Activated CD8-positive, alpha-beta memory T cell treated with anti-CD3 and anti-CD28 coated beads for 1 hour (primary cell): ENCODE measurements at regions not wholly inside any gene's neighbourhood (a gene's known extent, or its start where the extent isn't known, plus 50 kb on each side); places are given as distances from the start of the nearest gene placed in this dataset.
"Not testable (repeated sequence)": the region's sequence is repeated elsewhere in the genome, so short reads cannot be mapped to it uniquely, and the experiment has no call there.

Experiments used
- DNase-seq, 2 donors: peaks; one replicate each; pipeline ENCODE4 v3.0.0-alpha.2; 2020; ENCODE audit warnings: low read depth in 1 of 2; ENCODE audit errors: extremely low read depth in 1 of 2

- DNase-seq = no peak
Measured at GRCh38 chr18:28514699-28515098, 337.8 kb upstream of the CDH2 start.

- no peak for DNase-seq
Measured at GRCh38 chr18:28512357-28512756, 335.4 kb upstream of the CDH2 start.

DNA sequence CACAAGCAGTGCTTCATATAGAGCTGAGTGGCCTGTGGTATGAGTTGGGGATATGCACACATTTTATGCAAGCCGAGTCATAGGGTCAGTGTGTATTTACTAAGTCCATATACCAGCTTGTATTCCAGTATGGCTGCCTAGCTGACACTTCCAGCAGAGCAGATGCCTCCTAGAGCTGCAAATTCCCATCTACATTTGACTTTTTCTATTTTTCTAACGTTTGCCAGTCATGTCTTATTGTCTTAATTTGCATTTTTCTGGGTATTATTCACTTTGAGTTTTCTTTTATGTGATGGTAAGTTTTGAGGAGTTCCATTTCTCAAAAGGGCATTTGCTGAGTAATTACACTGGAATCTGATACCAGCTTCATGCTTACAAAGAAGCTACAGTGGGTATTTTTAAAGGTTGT is 334.5 kb upstream of the CDH2 start:
- no peak for DNase-seq

GRCh38 chr18:28510210-28510609 is 333.3 kb upstream of the CDH2 start:
- DNase-seq = no peak

DNA sequence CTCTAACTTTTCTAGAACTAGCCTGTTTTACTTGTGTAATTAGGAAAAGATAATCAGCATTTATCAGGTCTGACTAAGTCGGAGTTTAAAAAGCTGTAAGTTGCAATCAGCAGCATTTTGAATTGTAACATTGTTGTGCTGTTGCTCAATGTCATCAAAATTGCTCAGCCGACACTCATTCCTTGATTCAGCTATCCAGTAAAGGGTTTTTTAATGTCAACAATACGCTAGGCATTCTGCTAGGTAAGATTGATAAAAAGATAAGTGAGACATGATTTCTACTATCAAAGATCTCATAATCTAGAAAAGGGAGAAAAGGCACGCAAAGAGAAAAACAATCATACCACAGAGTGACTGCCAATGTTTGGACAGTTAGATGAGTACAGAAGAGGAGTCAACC is 327.1 kb upstream of the CDH2 start:
- no peak for DNase-seq

DNA sequence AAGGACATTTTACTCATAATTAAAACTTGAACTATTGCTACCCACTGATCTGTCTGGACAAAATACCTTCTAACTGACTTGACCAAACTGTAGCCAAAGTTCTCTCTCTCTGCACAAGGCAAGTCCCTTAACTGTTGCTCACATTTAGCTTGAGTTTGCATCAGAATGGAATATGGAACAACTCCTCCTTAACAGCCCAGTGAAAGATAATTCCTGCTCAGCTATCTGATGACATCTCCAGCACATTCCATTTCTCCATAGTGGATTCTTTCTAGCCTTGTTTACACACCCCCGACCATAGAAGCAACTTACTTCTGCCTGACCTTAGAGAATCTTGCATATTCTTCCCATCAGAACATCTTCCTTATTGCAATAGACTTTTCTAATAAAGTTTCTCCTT is 317.2 kb upstream of the CDH2 start:
- DNase-seq = no peak

GRCh38 chr18:28485918-28486317 is 309.0 kb upstream of the CDH2 start:
- DNase-seq = no peak

GRCh38 chr18:28485210-28485801 is 308.4 kb upstream of the CDH2 start:
- no peak for DNase-seq

- no peak for DNase-seq
Measured at GRCh38 chr18:28478531-28478930, 301.6 kb upstream of the CDH2 start.

GRCh38 chr18:28476302-28476701 is 299.4 kb upstream of the CDH2 start:
- DNase-seq = no peak

DNA sequence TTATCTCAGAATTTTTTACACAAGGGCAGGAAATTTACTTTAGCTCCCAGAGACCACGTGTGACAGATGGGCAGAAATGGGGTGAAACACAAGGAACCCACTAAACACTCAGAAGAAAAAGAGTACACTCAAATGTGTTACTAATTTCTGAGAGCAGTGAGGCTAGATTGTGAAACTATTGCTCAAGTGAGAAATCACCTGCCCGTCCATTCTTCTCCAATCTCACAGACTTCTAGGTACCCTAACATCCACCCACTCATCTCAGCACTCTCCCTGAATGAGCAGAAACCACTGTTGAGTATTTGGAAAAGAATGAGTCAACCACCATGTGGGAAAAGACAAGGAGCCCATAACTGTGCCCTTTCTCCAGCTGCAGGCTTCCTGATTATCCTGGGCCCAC is 293.0 kb upstream of the CDH2 start:
- DNase-seq = no peak

DNA sequence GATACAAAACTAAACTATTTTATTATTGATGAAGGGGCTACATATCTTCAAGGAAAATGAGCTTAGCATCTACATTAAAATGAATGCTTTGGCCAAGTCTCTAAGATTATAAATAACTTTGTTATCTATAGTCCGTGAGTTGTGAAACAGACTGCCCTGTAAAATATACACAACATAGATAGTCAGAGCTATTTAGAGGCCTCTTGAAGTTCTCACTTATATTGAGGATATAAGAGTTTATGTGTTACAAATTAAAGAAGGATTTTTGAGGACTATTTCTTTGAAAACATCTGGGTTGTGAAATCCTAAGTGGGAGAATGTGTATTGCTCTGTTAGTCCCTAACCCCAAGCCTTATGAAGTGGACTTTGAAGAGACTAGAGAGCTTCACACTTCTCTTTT is 292.0 kb upstream of the CDH2 start:
- no peak for DNase-seq

- no peak for DNase-seq
Measured at GRCh38 chr18:28466204-28466603, 289.3 kb upstream of the CDH2 start.

DNA sequence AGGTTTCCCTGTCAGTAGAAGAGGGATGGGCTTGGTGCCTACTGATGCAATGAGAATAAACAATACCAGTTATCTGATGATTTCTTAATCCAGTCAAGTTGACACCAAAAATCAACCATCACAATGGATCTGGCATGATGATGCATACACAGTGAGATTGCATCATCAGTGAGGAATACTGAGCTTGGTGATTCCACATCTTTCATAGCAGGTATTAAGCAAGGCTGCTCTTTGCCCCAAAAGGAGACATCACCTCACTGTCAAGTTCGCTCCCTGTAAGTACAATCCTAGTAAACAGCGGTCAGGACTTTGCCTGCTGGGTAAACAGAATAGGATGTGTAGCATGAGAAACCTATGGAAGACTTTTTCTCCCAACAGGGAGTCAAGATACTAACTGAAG is 282.7 kb upstream of the CDH2 start:
- DNase-seq = no peak

DNA sequence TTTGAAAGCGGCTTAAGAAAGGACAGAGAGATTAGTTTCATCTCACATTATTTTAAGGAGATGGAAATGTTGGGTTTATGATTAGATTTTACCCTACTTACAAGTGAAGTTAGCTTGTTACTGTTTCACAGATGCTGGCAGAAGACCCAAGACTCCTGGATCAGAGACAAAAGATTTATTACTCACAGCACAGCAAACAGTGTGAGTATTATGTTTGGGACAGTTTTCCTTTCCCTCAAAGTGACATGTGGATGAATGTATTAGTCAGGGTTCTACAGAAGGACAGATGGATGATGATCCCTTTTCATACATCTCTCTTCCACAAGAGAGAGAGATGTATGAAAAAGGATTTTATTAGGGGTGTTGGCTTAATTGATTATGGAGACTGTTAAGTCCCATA is 281.8 kb upstream of the CDH2 start:
- DNase-seq = no peak

DNA sequence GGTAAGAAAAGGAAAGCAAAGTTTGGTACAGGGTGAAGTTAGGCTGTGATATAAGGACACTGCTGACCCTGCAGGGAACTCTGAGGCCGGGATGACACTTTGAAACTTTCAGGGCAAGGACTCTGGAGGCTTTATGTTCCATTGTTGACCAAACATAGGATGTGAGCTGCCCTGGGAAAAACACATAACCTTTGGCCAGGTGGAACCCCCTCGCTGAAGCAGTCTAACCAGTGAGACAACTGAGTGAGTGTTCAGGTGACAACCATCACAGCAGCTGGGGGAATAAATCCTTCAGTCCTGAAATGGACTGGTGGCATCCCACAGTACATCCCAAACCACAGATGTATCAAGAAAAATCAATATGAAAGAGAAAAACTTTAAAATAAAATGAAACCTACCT is 280.9 kb upstream of the CDH2 start:
- no peak for DNase-seq

- no peak for DNase-seq
Measured at GRCh38 chr18:28455971-28456370, 279.0 kb upstream of the CDH2 start.

DNA sequence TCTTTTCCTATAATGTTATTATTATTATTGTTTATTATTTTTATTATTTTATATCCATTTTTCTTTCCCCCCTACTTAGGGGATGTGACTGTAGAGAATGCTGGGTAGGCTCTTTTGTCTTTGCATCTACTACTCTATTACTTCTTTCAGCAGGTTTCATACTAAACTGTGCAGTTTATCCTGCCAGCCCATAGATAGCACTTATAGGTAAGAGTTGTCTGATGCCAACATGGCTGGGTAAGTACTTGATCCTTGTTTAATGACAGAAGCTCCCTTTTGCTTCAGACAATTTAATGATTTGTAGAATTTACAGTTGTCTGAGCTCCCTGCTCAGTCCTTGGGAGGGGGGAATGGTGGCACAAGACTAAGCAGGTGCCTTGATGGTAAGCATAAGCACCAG is 262.9 kb upstream of the CDH2 start:
- DNase-seq = no peak

DNA sequence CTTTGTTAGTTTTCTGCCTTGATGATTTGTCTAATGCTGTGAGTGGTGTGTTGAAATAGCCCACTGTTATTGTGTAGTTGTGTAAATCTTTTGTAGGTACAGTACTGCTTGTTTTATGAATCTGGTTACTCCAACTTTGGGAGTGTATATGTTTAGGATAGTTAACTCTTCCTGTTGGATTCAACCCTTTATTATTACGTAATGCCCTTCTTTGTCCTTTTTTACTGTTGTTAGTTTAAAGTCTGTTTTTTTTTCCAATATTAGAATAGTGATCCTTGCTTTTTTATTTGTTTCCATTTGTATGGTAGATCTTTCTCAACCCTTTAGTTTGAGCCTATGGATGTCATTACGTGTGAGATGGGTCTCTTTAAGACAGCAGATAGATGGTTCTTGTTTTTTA is 261.5 kb upstream of the CDH2 start:
- DNase-seq = no peak

GRCh38 chr18:28432339-28432738 is 255.4 kb upstream of the CDH2 start:
- no peak for DNase-seq

DNA sequence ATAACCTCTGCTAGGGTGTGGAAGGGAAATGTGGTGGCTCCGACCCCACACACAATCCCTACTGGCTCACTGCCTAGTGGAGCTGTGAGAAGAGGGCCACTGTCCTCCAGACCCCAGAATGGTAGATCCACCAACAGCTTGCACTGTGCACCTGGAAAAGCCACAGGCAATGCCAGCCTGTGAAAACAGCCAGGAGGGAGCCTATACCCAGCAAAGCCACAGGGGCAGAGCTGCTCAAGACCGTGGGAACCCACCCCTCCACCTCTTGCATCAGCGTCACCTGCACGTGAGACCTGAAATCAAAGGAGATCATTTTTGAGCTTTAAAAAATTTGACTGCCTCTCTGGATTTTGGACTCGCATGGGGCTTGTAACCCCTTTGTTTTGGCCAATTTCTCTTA is 249.0 kb upstream of the CDH2 start:
- DNase-seq = no peak

DNA sequence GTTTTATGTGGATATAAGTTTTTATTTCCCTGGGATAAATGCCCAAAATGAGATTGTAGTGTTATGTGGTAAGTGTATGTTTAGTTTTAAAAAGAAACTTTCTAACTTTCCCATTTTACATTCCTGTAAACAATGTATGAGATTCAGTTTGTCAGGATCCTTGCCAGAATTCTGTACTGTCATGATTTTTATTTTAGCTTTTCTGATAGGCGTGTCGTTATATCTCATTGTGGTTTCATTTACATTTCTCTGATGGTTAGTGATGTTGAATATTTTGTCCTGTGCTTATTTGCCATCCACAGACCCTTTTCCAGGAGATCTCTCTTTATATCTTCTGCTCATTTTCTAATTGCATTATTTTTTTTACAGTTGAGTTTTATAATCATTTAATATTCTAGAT is 245.6 kb upstream of the CDH2 start:
- DNase-seq = no peak

DNA sequence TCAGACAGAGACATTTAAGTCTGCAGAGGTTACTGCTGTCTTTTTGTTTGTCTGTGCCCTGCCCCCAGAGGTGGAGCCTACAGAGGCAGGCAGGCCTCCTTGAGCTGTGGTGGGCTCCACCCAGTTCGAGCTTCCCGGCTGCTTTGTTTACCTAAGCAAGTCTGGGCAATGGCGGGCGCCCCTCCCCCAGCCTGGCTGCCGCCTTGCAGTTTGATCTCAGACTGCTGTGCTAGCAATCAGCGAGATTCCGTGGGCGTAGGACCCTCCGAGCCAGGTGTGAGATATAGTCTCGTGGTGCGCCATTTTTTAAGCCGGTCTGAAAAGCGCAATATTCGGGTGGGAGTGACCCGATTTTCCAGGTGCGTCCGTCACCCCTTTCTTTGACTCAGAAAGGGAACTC is 245.0 kb upstream of the CDH2 start:
- not testable (repeated sequence) for DNase-seq

DNA sequence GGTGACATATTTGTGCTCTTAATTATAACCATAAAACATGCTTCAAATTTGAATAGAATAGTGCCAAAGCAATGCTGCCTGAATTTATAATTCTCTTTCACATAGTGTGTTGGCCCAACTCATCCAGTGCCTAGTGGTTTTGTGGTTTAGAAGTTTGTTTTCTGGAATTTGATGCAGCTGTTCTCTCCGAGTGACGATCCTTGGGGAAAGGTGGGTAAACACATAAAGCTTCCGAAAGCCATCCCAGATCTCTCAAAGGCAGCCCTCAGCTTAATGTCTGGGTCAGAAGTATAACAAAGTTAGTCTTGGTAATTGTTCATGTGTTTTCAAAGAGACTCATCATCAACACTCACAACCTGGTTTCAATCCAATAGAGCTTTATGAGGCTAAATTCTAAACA is 235.6 kb upstream of the CDH2 start:
- DNase-seq = no peak
